AG04450 (cell line): ENCODE measurements at regions not wholly inside any gene's neighbourhood (a gene's known extent, or its start where the extent isn't known, plus 50 kb on each side); places are given as distances from the start of the nearest gene placed in this dataset.

Experiments used
- CTCF ChIA-PET: fragments of 300-600, 350-600 bp; formaldehyde crosslinking; extraction: SDS; loops from one replicate; lab custom pipeline; 2022; ENCODE audit warnings: antibody characterized with exemption, inconsistent platforms; lab: Charles Lee
- POLR2A ChIA-PET: fragments of 350-600 bp; formaldehyde crosslinking; extraction: SDS; loops from one replicate; lab custom pipeline; 2021; ENCODE audit warnings: antibody characterized with exemption, inconsistent platforms; lab: Yijun Ruan, JAX
- DNase-seq: peaks from one replicate; pipeline ENCODE4 v3.0.0-alpha.2; 2011; ENCODE audit warnings: low read depth, low spot score
- H3K27ac ChIP-seq: one replicate; pipeline ENCODE4 v1.5.1; 2012; ENCODE audit warnings: low read depth, low read length, control low read depth
- H3K27me3 ChIP-seq: one replicate; pipeline ENCODE4 v1.6.0; 2012; ENCODE audit warnings: low read length; ENCODE audit not compliant: control insufficient read depth, insufficient read depth
- H3K4me3 ChIP-seq: 2 replicates; pipeline ENCODE4 v1.5.1; 2011; ENCODE audit warnings: mild to moderate bottlenecking, low read depth, low read length, control low read depth
- H3K9me3 ChIP-seq: 2 replicates; pipeline ENCODE4 v1.5.1; 2012; ENCODE audit warnings: low read length; ENCODE audit not compliant: control insufficient read depth, insufficient read depth
- TF ChIP-seq, protein P1 (sequence below): IDR thresholded peaks from 2 replicates; pipeline ENCODE4 v1.5.1; 2011; ENCODE audit warnings: low read depth, low read length, control low read depth, inconsistent platforms

DNA sequence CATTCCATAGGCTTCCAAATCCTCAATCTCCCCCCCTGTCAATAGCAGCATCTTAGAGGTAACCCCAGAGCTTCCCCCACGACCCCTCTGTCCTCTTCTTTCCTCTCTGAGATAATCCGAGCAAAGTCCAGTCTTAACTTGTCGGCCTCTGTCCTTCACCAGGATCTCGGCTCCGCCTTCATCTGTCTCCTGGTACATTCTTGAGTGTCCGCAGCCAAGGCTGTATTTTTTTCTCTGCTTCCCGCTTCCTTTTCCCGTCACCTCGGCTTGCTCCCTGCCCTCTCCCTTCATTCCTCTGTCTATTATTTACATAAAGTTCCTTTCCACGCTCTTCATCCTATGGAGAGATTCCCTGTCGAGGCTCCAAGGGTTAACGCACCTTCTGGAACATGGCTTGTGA lies 153.9 kb upstream of the GSC start:
- Histone ChIP-seq H3K4me3 (no peak overlapping the region), H3K27ac (no peak overlapping the region), H3K9me3 (peaks cover 36% of the 10 kb centered on the region), H3K27me3 (no peaks in the 10 kb centered on the region)
- no peak for DNase-seq
- ChIA-PET CTCF (no interaction called here), POLR2A (no interaction called here)
- TF ChIP-seq, protein P1, sequence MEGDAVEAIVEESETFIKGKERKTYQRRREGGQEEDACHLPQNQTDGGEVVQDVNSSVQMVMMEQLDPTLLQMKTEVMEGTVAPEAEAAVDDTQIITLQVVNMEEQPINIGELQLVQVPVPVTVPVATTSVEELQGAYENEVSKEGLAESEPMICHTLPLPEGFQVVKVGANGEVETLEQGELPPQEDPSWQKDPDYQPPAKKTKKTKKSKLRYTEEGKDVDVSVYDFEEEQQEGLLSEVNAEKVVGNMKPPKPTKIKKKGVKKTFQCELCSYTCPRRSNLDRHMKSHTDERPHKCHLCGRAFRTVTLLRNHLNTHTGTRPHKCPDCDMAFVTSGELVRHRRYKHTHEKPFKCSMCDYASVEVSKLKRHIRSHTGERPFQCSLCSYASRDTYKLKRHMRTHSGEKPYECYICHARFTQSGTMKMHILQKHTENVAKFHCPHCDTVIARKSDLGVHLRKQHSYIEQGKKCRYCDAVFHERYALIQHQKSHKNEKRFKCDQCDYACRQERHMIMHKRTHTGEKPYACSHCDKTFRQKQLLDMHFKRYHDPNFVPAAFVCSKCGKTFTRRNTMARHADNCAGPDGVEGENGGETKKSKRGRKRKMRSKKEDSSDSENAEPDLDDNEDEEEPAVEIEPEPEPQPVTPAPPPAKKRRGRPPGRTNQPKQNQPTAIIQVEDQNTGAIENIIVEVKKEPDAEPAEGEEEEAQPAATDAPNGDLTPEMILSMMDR: no peak

DNA sequence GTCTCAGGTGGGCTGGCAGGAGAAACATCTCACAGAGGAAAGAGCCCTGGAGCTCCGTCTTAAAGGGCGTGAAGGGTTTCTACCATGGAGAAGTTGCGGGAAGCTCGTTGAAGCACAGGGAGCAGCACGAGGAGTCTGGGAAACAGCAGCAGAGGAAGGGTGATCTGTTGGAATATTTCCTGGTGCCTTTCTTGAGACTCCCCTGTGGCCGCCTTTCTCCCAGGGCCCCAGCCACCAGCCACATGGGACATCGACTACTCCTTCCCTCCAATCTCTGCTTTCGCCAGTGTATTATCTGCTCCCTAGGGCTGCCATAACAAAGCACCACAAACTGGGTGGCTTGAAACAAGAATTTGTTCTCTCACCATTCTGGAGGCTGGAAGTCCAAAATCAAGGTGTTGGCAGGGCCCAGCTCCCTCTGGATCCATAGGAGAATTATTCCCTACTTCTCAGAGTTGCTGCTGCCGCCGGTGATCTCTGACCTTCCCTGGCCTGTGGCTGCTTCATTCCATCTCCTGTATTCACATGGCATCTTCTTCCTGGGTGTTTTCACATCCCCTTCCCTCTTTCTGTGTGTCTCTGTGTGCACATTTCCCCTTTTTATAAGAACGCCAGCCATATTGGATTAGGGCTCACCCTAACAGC lies 152.8 kb upstream of the GSC start:
- DNase-seq: no peak
- Histone ChIP-seq H3K9me3 (peaks cover 39% of the 10 kb centered on the region), H3K27me3 (no peaks in the 10 kb centered on the region), H3K4me3 (no peak overlapping the region), H3K27ac (no peak overlapping the region)
- TF ChIP-seq, protein P1: no peak
- ChIA-PET POLR2A (no interaction called here), CTCF (no interaction called here)

DNA sequence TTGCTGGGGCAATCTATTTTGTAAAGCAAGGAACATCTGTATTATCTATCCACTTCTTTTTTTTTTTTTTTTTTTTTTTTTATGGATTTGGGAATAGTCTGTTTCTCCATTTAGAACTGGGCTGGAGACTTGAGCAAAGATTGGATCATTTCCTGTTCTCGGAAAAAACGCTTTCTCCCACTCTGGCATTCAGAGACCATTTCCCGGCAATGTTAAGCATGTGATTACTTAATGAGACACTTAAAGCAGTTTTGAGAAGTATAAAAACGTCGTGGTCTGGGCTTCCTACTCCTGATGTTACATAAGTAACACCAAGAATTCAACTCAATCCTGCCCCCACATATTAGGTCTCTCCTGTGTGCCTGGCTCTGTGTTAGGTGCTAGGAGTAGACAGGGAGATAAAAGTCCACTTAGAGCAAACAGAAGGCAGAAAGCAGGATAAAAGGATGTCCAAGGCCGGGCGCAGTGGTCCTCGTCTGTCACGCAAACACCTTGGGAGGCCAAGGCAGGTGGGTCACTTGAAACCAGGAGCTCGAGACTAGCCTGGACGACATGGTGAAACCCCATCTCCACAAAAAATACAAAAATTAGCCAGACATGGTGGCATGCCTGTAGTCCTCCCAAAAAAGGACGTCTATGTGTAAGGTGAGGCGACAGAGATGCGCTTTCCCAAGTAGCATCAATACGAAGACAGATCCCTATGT lies 152.1 kb upstream of the GSC start:
- ChIA-PET POLR2A (no interaction called here), CTCF (no interaction called here)
- no peak overlapping the region for H3K27ac ChIP-seq
- no peak overlapping the region for H3K4me3 ChIP-seq
- no peaks in the 10 kb centered on the region for H3K27me3 ChIP-seq
- peaks cover 41% of the 10 kb centered on the region for H3K9me3 ChIP-seq
- no peak for DNase-seq
- TF ChIP-seq, protein P1: no peak

DNA sequence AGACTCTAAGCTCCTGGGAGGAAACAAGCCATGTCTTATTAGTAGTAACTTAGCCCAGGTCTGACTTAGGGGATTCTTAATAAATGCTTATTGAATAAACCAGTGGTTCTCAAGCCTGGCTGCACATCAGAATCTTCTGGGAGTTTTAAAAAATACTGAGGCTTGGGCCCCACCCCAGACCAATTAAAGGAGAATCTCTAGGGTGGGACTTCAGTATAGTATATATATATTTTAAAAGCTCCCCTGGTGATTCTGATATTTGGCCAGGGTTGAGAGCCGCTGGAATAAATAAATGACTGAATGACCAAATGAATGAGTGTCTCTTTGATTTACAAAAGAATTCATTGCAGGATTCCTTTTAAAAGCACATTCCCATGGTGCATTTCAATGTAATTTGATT lies 151.5 kb upstream of the GSC start:
- no peak overlapping the region for H3K27ac ChIP-seq
- POLR2A ChIA-PET: no interaction called here
- no peaks in the 10 kb centered on the region for H3K27me3 ChIP-seq
- no peak for DNase-seq
- H3K9me3 ChIP-seq: peaks cover 42% of the 10 kb centered on the region
- no peak overlapping the region for H3K4me3 ChIP-seq
- CTCF ChIA-PET: no interaction called here
- TF ChIP-seq, protein P1: no peak

DNA sequence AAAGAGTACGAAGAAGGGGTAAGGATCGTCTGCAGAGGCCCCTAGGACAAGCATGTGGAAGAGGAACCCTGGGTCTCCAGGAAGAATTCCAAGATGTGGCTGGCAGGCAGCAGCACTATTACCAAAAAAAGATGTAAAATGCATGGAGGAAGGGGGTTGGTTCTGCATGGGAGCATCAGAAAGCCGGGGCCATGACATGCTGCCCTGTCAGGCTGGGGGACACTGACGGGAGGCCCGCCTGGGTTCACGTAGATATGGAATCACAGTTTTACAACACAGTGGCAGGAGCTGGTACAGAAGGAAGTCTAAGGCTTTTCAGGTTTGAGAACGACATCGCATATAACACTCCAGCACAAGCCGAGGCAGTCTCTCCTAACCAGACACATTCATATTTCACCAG lies 150.0 kb upstream of the GSC start:
- CTCF ChIA-PET: no interaction called here
- TF ChIP-seq, protein P1: no peak
- POLR2A ChIA-PET: no interaction called here

More for the DNA sequence above, 150.0 kb upstream of the GSC start:
- Histone ChIP-seq H3K9me3 (peaks cover 38% of the 10 kb centered on the region), H3K4me3 (no peak overlapping the region), H3K27ac (no peak overlapping the region), H3K27me3 (no peaks in the 10 kb centered on the region)
- no peak for DNase-seq
